RWPE1 (cell line): ENCODE measurements at regions not wholly inside any gene's neighbourhood (a gene's known extent, or its start where the extent isn't known, plus 50 kb on each side); places are given as distances from the start of the nearest gene placed in this dataset.

Experiments
- CTCF ChIA-PET: fragments of 350-600 bp; sonication (Branson Sonifier 250); formaldehyde crosslinking; extraction: SDS; loops from one replicate; lab custom pipeline; 2021; lab: Yijun Ruan, JAX
- POLR2A ChIA-PET: fragments of 400-600 bp; formaldehyde crosslinking; extraction: SDS; loops from one replicate; lab custom pipeline; 2020; ENCODE audit warnings: antibody characterized with exemption; ENCODE audit not compliant: low non-redundant PET; lab: Yijun Ruan, JAX
- DNase-seq: peaks from one replicate; pipeline ENCODE4 v3.0.0; 2012; ENCODE audit warnings: low spot score
- H3K27ac ChIP-seq: fragments of 450-650 bp; 2 replicates; pipeline ENCODE4 v1.5.1; 2017
- CTCF ChIP-seq: fragments of 450-650 bp; conservative IDR thresholded peaks from 2 replicates; pipeline ENCODE4 v1.5.1; 2017; ENCODE audit warnings: low read depth, mild to moderate bottlenecking

DNA sequence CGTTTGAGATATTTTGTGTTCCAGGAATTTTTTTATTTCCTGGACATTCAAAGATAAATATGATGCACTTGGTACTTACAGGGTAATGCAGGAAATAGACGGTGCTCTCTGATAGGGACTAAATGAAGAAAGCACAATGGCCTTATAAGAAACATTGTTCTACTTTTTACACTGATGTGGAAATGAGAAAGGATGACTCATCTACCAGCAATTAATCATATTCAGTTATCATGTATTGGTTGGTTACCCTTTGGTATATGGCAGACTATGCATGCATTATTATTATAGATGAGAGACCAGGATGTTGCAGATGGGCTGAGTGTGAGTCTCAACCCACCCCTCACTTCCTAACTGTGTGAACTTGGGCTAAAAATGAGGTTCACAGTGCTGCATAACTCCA is 222.2 kb downstream of the FLRT2 start:
- no peak for TF ChIP-seq CTCF
- no peak for DNase-seq
- POLR2A ChIA-PET, result no interaction called here
- no peak overlapping the region for H3K27ac ChIP-seq
- CTCF ChIA-PET, result no interaction called here

- no peak for TF ChIP-seq CTCF
- CTCF ChIA-PET, result no interaction called here
- POLR2A ChIA-PET, result no interaction called here
- no peak overlapping the region for H3K27ac ChIP-seq
- DNase-seq, result no peak
Measured at GRCh38 chr14:85744573-85744972, 214.6 kb downstream of the FLRT2 start.

- CTCF ChIA-PET, result no interaction called here
- no peak for DNase-seq
- no peak overlapping the region for H3K27ac ChIP-seq
- POLR2A ChIA-PET, result no interaction called here
- no peak for TF ChIP-seq CTCF
Measured at GRCh38 chr14:85732031-85732430, 202.1 kb downstream of the FLRT2 start.

DNA sequence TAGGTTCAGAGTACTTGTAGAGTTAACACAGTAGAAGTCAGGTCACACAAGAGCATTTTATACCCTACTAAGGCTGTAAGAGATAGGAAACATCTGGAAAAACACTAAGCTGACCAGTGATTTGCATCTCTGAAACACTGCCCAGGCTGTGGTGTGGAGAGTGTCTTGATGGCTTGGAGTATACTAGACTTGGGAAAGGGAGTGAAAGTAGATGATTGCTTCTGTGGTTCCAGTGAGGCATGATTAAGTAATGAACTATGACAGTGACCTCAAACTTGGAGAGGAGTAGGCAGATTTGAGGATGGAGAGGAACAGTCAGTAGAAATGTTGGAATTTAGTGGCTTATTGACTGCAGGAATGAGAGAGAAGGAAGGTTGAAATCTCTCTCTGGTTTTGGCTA is 201.2 kb downstream of the FLRT2 start:
- CTCF ChIA-PET, result no interaction called here
- no peak overlapping the region for H3K27ac ChIP-seq
- POLR2A ChIA-PET, result interaction anchor here (0.7 kb wide), 1 partner anchor 178 kb away, joined by 3 read pairs; no protein-coding TSS in a partner anchor
- DNase-seq, result no peak
- TF ChIP-seq CTCF, result no peak

DNA sequence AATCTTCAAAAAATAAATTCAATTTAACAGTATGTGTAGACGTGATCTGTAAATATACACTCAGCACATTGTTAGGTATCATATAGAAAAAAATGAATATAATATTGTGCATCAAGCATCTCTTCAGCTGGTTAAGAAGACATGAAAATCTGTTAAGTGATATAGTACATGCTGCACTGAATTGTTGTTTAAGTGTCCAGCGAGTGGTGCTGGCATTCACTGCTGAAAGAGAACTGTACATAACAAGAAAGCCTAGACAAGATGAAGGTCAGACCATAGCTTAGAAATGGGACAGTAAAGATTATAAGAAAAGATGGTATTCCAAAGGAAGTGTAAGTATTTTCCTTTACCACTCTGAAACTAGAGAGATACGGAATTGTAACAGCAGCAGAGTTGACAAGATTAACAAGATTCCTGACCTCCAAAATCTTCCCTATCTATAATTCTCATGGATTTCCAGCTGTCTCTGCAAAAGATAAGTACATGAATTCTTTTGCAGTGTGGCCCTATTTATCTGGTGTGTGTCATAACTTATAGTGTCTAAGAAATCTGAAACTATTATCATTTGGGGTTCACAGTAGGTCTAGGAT is 198.6 kb downstream of the FLRT2 start:
- no peak for DNase-seq
- ChIA-PET POLR2A (no interaction called here), CTCF (no interaction called here)
- no peak for TF ChIP-seq CTCF
- H3K27ac ChIP-seq, result no peak overlapping the region

DNA sequence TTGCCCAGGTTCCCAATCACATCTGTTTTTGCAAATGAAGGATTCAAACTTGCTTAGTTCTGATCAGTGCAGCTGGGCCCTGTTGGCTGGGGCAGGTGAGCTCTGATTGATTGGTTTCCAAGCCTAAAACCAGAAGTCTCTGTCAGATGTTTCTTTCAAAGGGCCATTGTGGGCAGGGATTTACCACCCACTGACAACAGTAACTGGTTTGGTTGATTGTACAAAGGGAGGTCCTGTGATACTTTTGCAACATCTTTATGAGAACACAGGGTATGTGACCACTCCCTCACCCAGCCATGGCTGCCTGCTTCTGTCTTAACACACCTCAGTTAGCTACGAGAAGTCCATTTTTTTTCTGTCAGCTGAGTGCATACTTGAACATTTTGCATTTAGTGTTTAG is 184.1 kb downstream of the FLRT2 start:
- ChIA-PET POLR2A (no interaction called here), CTCF (no interaction called here)
- H3K27ac ChIP-seq, result no peak overlapping the region
- no peak for DNase-seq
- no peak for TF ChIP-seq CTCF
